GM12874 (cell line): ENCODE measurements at regions not wholly inside any gene's neighbourhood (a gene's known extent, or its start where the extent isn't known, plus 50 kb on each side); places are given as distances from the start of the nearest gene placed in this dataset.

ENCODE experiments used
- TF ChIP-seq, protein P1 (sequence below): IDR thresholded peaks from 2 replicates; pipeline ENCODE4 v1.5.1; 2011; ENCODE audit warnings: low read depth, mild to moderate bottlenecking, control low read depth, low read length, moderate library complexity; ENCODE audit not compliant: insufficient read depth

DNA sequence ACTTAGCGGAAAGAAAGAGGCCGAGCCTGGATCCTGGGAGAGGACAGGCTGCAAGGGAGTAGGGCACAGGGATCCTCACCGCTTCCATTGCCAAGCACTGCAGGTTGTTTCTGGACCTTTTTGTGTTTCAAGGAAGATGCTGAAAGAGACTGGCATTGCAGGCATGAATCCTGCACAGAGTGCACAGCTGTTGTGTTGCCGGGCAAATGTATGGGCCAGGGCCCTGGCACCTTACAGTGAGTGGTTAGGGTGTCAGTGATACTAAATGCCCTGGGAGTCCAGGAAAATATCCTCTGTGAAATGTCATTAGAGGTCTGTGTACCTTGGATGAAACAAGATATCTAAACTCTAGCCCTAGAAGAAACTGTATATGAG, 145.5 kb upstream of the FGGY start:
- TF ChIP-seq, protein P1, sequence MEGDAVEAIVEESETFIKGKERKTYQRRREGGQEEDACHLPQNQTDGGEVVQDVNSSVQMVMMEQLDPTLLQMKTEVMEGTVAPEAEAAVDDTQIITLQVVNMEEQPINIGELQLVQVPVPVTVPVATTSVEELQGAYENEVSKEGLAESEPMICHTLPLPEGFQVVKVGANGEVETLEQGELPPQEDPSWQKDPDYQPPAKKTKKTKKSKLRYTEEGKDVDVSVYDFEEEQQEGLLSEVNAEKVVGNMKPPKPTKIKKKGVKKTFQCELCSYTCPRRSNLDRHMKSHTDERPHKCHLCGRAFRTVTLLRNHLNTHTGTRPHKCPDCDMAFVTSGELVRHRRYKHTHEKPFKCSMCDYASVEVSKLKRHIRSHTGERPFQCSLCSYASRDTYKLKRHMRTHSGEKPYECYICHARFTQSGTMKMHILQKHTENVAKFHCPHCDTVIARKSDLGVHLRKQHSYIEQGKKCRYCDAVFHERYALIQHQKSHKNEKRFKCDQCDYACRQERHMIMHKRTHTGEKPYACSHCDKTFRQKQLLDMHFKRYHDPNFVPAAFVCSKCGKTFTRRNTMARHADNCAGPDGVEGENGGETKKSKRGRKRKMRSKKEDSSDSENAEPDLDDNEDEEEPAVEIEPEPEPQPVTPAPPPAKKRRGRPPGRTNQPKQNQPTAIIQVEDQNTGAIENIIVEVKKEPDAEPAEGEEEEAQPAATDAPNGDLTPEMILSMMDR, result no peak

DNA sequence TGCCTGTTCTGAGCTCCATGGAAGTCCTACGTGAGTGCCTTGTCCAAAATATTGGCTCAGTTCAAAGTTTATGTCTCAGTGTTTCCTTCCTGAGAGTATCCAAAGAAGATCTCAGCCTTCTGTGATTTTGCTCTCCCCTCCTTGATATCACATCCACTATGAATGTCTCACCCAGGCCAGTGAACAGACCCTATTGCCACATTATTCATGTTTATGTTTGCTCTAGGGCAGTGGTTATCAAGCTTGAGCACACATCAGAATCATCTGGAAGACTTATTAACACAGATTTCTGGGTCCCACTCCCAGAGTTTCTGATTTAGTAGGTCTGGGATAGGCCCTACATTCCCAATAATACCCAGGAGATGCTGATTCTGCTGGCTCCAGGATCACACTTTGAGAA, 145.0 kb upstream of the FGGY start:
- TF ChIP-seq, protein P1, result no peak

DNA sequence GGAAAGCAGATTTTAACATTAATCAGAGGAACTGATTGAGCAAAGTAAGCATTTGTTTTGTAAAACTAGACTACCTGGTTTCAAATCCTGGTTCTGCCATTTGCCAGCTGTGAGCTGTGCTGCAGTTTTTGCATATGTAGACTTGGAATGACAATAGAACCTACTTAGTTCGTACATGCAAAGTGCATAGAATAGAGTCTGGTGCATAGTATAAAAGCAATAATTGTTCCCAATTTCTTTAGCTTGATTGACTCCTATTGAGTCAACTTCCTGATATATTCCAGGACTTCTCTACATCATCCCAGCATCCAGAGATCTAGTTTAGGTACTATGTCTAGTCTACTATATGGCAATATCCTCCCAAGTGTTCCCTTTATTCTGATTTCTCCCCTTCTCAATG, 144.4 kb upstream of the FGGY start:
- TF ChIP-seq, protein P1, result no peak

DNA sequence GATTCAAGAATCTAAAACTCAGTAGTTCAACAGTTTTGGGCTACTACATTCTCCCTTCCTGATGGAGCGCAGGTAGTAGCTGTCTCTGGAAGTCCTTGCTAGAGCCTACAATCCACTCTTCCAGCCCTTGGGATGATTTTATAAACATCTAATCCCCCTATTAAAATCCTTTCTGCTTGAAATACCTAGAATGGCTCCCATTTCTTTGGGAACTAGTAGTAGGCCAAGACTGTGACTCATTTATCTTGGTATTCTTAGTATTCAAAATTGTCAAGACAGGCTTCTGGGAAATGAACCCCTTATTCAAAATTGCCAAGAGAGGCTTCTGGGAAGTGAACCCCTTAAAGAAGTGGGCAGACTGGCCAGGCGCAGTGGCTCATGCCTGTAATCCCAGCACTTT, 142.5 kb upstream of the FGGY start:
- TF ChIP-seq, protein P1, result no peak

DNA sequence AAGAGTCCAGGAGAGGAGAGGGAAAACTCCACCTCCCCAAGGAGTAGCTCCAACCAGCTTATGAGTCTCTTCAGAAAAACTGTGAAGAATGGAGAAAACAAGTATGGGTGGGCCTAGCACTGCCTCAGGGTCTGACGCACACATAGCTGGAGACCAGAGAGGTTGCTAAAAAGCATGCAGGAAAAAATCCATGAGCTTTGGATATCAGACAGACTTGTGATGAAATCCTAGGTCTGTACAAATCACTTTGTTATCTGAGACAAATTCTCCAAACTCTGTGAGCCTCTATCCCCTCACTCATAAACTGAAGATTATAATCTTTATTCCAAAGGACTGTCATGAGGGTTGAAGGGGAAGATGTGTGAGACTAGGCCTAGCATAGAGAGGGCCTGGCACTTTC, 141.5 kb upstream of the FGGY start:
- TF ChIP-seq, protein P1, result no peak

DNA sequence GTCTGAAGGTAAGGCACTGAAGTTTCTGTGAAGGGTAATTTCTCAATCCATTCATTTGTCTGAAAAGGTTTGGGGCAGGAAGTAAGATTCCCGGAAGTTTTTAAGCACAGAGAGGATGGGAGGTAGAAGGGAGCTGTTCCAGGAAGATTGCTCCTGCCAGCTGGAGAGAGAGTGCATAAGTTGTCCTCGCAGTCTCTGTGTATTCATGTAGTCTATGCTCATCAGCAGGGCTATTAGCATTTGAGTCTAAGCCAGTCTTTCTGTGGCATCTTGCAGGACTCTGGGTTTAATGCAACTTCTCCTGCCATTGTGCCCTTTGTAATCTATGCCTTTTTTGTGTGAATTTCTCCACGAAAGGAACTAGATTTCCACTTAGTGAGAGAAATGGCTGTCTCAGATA, 140.8 kb upstream of the FGGY start:
- TF ChIP-seq, protein P1, result no peak

DNA sequence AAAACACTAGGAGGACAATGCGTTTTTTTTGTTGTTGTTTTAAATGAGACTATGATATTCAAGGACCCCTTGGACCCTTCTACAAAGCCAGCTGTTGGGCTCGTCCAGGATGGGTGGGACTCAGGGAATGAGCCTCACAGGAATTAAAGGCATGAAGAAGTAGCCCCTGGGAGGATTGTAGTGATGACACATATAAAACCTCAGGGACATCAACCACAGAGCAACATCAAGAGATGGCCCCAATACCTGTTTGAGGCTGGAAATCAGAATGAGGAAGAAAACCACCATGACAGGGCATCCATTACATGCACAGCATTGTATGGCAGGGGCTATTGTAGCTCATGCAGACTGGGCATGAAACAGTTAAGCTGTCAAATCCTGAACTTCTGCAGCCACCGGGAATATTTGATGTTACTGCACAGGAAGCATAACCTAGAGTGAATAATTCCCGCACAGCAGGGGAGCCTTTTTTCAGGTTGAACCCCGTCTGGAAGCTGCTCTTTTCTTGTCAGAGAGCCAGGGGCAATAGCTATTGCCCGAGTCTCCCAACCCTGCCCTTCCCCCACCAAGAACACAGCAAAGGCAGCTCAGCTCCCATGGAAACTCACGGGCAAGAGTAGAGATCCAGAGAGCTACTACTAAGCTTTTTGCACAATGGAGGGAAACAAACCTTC, 140.2 kb upstream of the FGGY start:
- TF ChIP-seq, protein P1, result no peak
